Parathyroid adenoma (tissue), 2 donors: ENCODE measurements at regions not wholly inside any gene's neighbourhood (a gene's known extent, or its start where the extent isn't known, plus 50 kb on each side); places are given as distances from the start of the nearest gene placed in this dataset.

Source experiments
- H2AFZ ChIP-seq: fragments of 300-600 bp; sonication (generic); one replicate; pipeline ENCODE4 v1.7.0; 2017; ENCODE audit warnings: antibody characterized with exemption, mild to moderate bottlenecking
- H3K27ac ChIP-seq: fragments of 300-600 bp; sonication (generic); one replicate; pipeline ENCODE4 v1.7.0; 2017
- H3K27me3 ChIP-seq: fragments of 300-600 bp; sonication (generic); one replicate; pipeline ENCODE4 v1.7.0; 2017; ENCODE audit warnings: low read length; ENCODE audit not compliant: control insufficient read depth, insufficient read depth
- H3K36me3 ChIP-seq: fragments of 300-600 bp; sonication (generic); one replicate; pipeline ENCODE4 v1.7.0; 2017; ENCODE audit warnings: low read length; ENCODE audit not compliant: control insufficient read depth, insufficient read depth
- H3K4me1 ChIP-seq: fragments of 300-600 bp; sonication (generic); one replicate; pipeline ENCODE4 v1.7.0; 2017; ENCODE audit warnings: control low read depth
- H3K4me2 ChIP-seq: fragments of 300-600 bp; sonication (generic); one replicate; pipeline ENCODE4 v1.7.0; 2017; ENCODE audit warnings: low read length
- H3K4me3 ChIP-seq: fragments of 300-600 bp; sonication (generic); one replicate; pipeline ENCODE4 v1.7.0; 2017; ENCODE audit warnings: low read depth, low read length
- H3K79me2 ChIP-seq: fragments of 300-600 bp; sonication (generic); one replicate; pipeline ENCODE4 v1.7.0; 2017; ENCODE audit warnings: control low read depth
- H3K9ac ChIP-seq: fragments of 300-600 bp; sonication (generic); one replicate; pipeline ENCODE4 v1.7.0; 2017; ENCODE audit warnings: mild to moderate bottlenecking
- H3K9me3 ChIP-seq: fragments of 300-600 bp; sonication (generic); one replicate; pipeline ENCODE4 v1.7.0; 2017; ENCODE audit warnings: low read length; ENCODE audit not compliant: control insufficient read depth
- CTCF ChIP-seq: fragments of 300-600 bp; sonication (generic); IDR thresholded peaks from one replicate; pipeline ENCODE4 v1.7.0; 2017; ENCODE audit warnings: antibody characterized with exemption, mild to moderate bottlenecking
- donor health status: primary hyperparathyroidism.

- Histone ChIP-seq H3K27me3 (no peaks in the 10 kb centered on the region), H3K9me3 (no peaks in the 10 kb centered on the region), H3K4me3 (no peak overlapping the region), H2AFZ (no peak overlapping the region), H3K36me3 (no peaks in the 10 kb centered on the region), H3K4me2 (no peak overlapping the region), H3K79me2 (no peaks in the 10 kb centered on the region), H3K27ac (no peak overlapping the region), H3K4me1 (no peaks in the 10 kb centered on the region), H3K9ac (no peak overlapping the region)
- no peak for TF ChIP-seq CTCF
Observed at GRCh38 chr9:22257026-22257816, 189.4 kb upstream of the DMRTA1 start.

GRCh38 chr9:22265038-22265437 is 181.6 kb upstream of the DMRTA1 start:
- no peak for TF ChIP-seq CTCF
- H3K4me1 ChIP-seq: no peaks in the 10 kb centered on the region
- H2AFZ ChIP-seq: no peak overlapping the region
- H3K27ac ChIP-seq: no peak overlapping the region
- H3K27me3 ChIP-seq: no peaks in the 10 kb centered on the region
- H3K4me2 ChIP-seq: no peak overlapping the region
- no peaks in the 10 kb centered on the region for H3K36me3 ChIP-seq
- no peaks in the 10 kb centered on the region for H3K79me2 ChIP-seq
- no peaks in the 10 kb centered on the region for H3K9me3 ChIP-seq
- H3K9ac ChIP-seq: no peak overlapping the region
- H3K4me3 ChIP-seq: no peak overlapping the region

- Histone ChIP-seq H3K27me3 (no peaks in the 10 kb centered on the region), H3K9ac (no peak overlapping the region), H3K27ac (no peak overlapping the region), H3K9me3 (no peaks in the 10 kb centered on the region), H3K36me3 (no peaks in the 10 kb centered on the region), H3K4me2 (no peak overlapping the region), H3K79me2 (no peaks in the 10 kb centered on the region), H3K4me1 (no peaks in the 10 kb centered on the region), H2AFZ (no peak overlapping the region), H3K4me3 (no peak overlapping the region)
- no peak for TF ChIP-seq CTCF
Observed at GRCh38 chr9:22265534-22265933, 181.1 kb upstream of the DMRTA1 start.

GRCh38 chr9:22274477-22274876 is 172.1 kb upstream of the DMRTA1 start:
- Histone ChIP-seq H2AFZ (no peak overlapping the region), H3K27me3 (no peaks in the 10 kb centered on the region), H3K36me3 (no peaks in the 10 kb centered on the region), H3K4me1 (no peaks in the 10 kb centered on the region), H3K79me2 (no peaks in the 10 kb centered on the region), H3K4me3 (no peak overlapping the region), H3K9me3 (no peaks in the 10 kb centered on the region), H3K9ac (no peak overlapping the region), H3K4me2 (no peak overlapping the region), H3K27ac (no peak overlapping the region)
- no peak for TF ChIP-seq CTCF

- TF ChIP-seq CTCF: no peak
- H3K4me2 ChIP-seq: no peak overlapping the region
- H3K4me3 ChIP-seq: no peak overlapping the region
- no peaks in the 10 kb centered on the region for H3K36me3 ChIP-seq
- no peak overlapping the region for H3K27ac ChIP-seq
- H3K9me3 ChIP-seq: no peaks in the 10 kb centered on the region
- H3K27me3 ChIP-seq: no peaks in the 10 kb centered on the region
- H3K79me2 ChIP-seq: no peaks in the 10 kb centered on the region
- no peaks in the 10 kb centered on the region for H3K4me1 ChIP-seq
- no peak overlapping the region for H3K9ac ChIP-seq
- no peak overlapping the region for H2AFZ ChIP-seq
Observed at GRCh38 chr9:22278426-22278825, 168.2 kb upstream of the DMRTA1 start.
